GM12872 (cell line): ENCODE measurements at regions not wholly inside any gene's neighbourhood (a gene's known extent, or its start where the extent isn't known, plus 50 kb on each side); places are given as distances from the start of the nearest gene placed in this dataset.

Experiments
- CTCF ChIP-seq: IDR thresholded peaks from 3 replicates; pipeline ENCODE4 v1.5.1; 2011; ENCODE audit warnings: low read depth, mild to moderate bottlenecking, low read length, moderate library complexity; ENCODE audit not compliant: insufficient read depth

GRCh38 chr12:61739925-61740324 lies 520.3 kb upstream of the USP15 start:
- TF ChIP-seq CTCF, result no peak

- no peak for TF ChIP-seq CTCF
Observed at GRCh38 chr12:61750604-61751003, 509.6 kb upstream of the USP15 start.

- TF ChIP-seq CTCF, result no peak
Observed at GRCh38 chr12:61754214-61754613, 506.0 kb upstream of the USP15 start.

GRCh38 chr12:61757831-61758505 lies 502.2 kb upstream of the USP15 start:
- no peak for TF ChIP-seq CTCF

- no peak for TF ChIP-seq CTCF
Observed at GRCh38 chr12:61758661-61759060, 501.5 kb upstream of the USP15 start.

- TF ChIP-seq CTCF, result no peak
Observed at GRCh38 chr12:61765926-61766325, 494.3 kb upstream of the USP15 start.

DNA sequence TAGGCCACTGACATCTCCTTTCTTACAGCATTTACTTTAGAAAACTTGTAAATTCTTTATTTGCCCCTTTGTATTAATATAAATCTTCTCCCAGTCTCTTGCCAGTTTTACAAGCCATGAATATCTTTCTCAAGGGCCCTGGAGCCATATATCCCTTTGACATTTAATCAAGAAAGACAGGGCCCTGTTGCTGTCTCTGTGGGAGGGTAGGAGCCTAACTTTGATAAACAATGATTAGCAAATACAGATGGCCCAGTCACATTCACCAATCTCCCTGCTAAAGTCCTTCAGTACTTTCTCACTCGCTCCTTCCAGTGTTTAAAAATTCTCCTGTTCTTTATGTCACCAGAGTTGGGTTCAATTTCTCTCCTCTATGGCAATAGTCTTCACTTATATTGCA lies 479.8 kb upstream of the USP15 start:
- no peak for TF ChIP-seq CTCF

GRCh38 chr12:61781021-61781581 lies 479.1 kb upstream of the USP15 start:
- TF ChIP-seq CTCF, result no peak
